Aorta (tissue), 5 donors: ENCODE measurements at regions not wholly inside any gene's neighbourhood (a gene's known extent, or its start where the extent isn't known, plus 50 kb on each side); places are given as distances from the start of the nearest gene placed in this dataset.
"Not testable (repeated sequence)": the region's sequence is repeated elsewhere in the genome, so short reads cannot be mapped to it uniquely, and the experiment has no call there.

Experiments used
- ATAC-seq: fragments of 200-7000 bp; cut with Tn5 transposase; one replicate; pipeline ENCODE4 v1.9.1; 2022; ENCODE audit warnings: moderate library complexity; ENCODE audit not compliant: low FRiP score
- DNase-seq, 2 donors: peaks; one replicate each; pipeline ENCODE4 v3.0.0-alpha.2; 2020
- H3K27ac ChIP-seq, 2 donors: one replicate each; pipeline ENCODE4 v1.5.1; 2013; ENCODE audit warnings: low read length in 2 of 2, mild to moderate bottlenecking in 2 of 2, moderate library complexity in 2 of 2, control low read depth in 1 of 2, inconsistent platforms in 1 of 2, low read depth in 1 of 2
- H3K27me3 ChIP-seq, 2 donors: one replicate each; pipeline ENCODE4 v1.6.1; 2013; ENCODE audit warnings: control low read depth in 1 of 2, low read length in 1 of 2, mild to moderate bottlenecking in 1 of 2, moderate library complexity in 1 of 2; ENCODE audit not compliant: insufficient read depth in 2 of 2, control insufficient read depth in 1 of 2
- H3K36me3 ChIP-seq, 2 donors: one replicate each; pipeline ENCODE4 v1.6.1; 2013; ENCODE audit warnings: control low read depth in 1 of 2, low read length in 1 of 2, mild to moderate bottlenecking in 1 of 2; ENCODE audit not compliant: insufficient read depth in 2 of 2, control insufficient read depth in 1 of 2
- H3K4me1 ChIP-seq, 2 donors: one replicate each; pipeline ENCODE4 v1.6.1; 2013; ENCODE audit warnings: low read length in 2 of 2, control low read depth in 1 of 2, mild to moderate bottlenecking in 1 of 2, moderate library complexity in 1 of 2; ENCODE audit not compliant: insufficient read depth in 2 of 2, control insufficient read depth in 1 of 2
- H3K4me3 ChIP-seq, 2 donors: one replicate each; pipeline ENCODE4 v1.5.1; 2013; ENCODE audit warnings: low read length in 2 of 2, control low read depth in 1 of 2, mild to moderate bottlenecking in 1 of 2
- H3K9me3 ChIP-seq: one replicate; pipeline ENCODE4 v1.6.1; 2013; ENCODE audit warnings: mild to moderate bottlenecking, low read length; ENCODE audit not compliant: control insufficient read depth
- WGBS, 2 donors: extraction: QIAGEN DNeasy Blood & Tissue Kit; methylation state at CpG; one replicate each; pipeline ENCODE4 v1.1.7; 2013; 5-methylcytosine and 5-hydroxymethylcytosine counted together
- intact Hi-C, 2 donors: fragments of 100-400 bp; cut with DNase I; formaldehyde crosslinking; loops; one replicate each; pipeline versions ENCODE4 v1.14.2 to v1.15.0; 2022
- donor health status: healthy with polysubstance abuse.
- donor health status: Bipolar disorder and iron deficiency.
- donor health status: DM: no; HTN: no; CAD: no.
- donor health status: DM: no; HTN: no; CAD: no.
- donor health status: DM: yes; HTN: yes; CAD: no.

GRCh38 chr2:111380733-111381439, 260.2 kb downstream of the BCL2L11 start:
- H3K27ac ChIP-seq, H3K4me3 ChIP-seq, H3K4me1 ChIP-seq, H3K9me3 ChIP-seq, H3K36me3 ChIP-seq, H3K27me3 ChIP-seq, DNase-seq, intact Hi-C loops, ATAC-seq: not testable (repeated sequence)
- WGBS, 2 donors, result 91 to 97% methylated on average over 4 of the region's 5 CpGs

DNA sequence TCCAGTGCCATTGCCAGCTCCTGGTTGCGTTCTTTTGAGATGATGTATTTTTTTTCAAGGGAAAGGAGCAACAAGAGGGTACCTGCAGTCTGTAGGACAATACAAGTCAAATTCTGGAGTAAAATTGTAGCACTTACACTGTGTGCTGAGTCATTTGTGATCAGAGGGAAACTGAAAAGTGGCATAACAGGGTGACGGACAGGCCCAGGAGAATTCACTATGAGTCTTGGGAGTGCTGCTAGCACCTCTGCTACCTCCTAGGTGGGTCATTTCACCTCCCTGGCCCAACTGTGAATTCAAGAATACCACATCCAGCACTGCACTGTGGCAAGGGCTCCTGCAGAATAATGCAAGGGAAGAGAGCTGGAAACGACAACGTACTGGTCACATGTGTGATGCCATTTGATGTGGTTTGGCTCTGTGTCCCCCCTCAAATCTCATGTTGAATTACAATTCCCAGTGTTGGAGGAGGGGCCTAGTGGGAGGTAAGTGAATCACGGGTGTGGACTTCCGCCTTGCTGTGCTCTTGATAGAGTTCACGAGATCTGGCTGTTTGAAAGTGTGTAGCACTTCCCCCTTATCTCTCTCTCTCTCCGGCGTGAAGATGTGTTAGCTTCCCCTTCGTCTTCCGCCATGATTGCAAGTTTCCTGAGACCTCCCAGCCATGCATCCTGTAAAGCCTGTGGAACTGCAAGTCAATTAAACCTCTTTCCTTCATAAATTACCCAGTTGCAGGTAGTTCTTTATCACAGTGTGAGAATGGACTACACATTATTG, 261.0 kb downstream of the BCL2L11 start:
- WGBS, 2 donors, result 97% methylated on average over 9 of the region's 11 CpGs
- H3K4me1 ChIP-seq, H3K27ac ChIP-seq, H3K36me3 ChIP-seq, intact Hi-C loops, H3K4me3 ChIP-seq, H3K9me3 ChIP-seq, H3K27me3 ChIP-seq, DNase-seq, ATAC-seq: not testable (repeated sequence)

DNA sequence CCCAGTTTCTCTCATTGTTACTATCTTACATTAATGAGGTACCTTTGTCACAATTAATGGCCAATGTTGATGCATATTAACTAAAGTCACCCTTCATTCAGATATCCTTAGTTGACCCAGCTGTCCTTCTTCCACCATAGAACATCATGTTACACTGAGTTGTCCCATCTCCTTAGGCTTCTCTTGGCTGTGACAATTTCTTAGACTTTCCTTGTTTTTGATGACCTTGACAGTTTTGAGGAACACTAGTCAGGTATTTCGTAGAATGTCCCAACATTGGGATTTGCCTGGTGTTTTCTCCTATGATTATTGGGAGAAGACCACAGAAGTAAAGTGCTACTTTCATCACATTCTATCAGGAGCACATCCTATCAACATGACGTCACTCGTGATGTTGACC, 261.8 kb downstream of the BCL2L11 start:
- intact Hi-C loops, H3K36me3 ChIP-seq, H3K4me1 ChIP-seq, ATAC-seq, H3K4me3 ChIP-seq, H3K9me3 ChIP-seq, H3K27ac ChIP-seq, H3K27me3 ChIP-seq, DNase-seq: not testable (repeated sequence)
- WGBS, 2 donors, result 99 to 100% methylated on average over 2 of the region's 3 CpGs

DNA sequence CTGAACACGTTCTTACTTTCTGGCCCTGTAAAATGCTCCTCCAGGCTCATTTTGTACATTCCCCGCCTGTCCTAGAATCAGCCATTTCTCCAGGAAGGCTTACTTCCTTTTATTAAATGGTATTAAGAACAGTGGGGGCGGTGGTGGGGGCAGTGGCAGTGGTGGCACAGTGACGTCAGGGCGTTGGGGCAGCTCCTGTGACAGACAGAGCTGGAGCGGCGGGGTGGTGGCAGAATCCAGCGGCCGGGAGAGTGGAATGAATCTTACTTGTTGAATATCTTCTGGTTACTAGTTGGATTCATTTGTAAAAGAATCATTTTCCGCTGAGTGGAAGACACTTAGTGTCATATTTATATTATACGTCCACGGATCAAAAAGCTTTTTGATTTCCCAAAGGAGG, 262.6 kb downstream of the BCL2L11 start:
- H3K36me3 ChIP-seq, H3K27ac ChIP-seq, H3K27me3 ChIP-seq, ATAC-seq, intact Hi-C loops, H3K9me3 ChIP-seq, H3K4me1 ChIP-seq, H3K4me3 ChIP-seq: not testable (repeated sequence)
- peak in 1 of 2 donors; percentile 59 for DNase-seq
- 98% methylated on average over 10 of the region's 12 CpGs for WGBS, 2 donors

GRCh38 chr2:111385226-111385957, 264.7 kb downstream of the BCL2L11 start:
- ATAC-seq, H3K4me1 ChIP-seq, H3K27me3 ChIP-seq, DNase-seq, H3K4me3 ChIP-seq, H3K27ac ChIP-seq, H3K36me3 ChIP-seq, H3K9me3 ChIP-seq, intact Hi-C loops: not testable (repeated sequence)
- WGBS, 2 donors, result 94 to 97% methylated on average over 5 to 6 of the region's 8 CpGs

DNA sequence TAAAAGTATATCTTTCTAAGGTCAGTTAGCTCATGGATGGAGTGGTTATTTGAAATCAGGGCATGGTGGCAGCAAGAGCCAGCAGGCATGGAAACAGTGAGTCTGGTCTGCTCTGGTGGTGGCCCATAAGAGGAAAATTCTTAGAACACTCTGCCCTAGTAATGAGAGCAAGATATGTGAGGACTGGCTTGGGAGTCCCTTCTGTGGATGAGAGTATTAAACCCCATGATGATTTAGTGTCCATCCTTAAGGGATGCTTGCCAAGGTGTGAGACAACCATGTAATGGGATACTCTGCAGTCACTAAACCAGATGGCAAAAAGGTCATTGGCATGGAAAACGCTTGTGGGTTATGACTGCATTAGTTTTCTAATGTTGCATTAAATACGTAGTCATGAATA, 269.9 kb downstream of the BCL2L11 start:
- intact Hi-C loops, H3K4me3 ChIP-seq, H3K27me3 ChIP-seq, H3K27ac ChIP-seq, ATAC-seq, H3K9me3 ChIP-seq, H3K36me3 ChIP-seq, DNase-seq, H3K4me1 ChIP-seq: not testable (repeated sequence)
- WGBS, 2 donors, result 92 to 100% methylated on average over 1 of the region's 2 CpGs

GRCh38 chr2:111395350-111396128, 274.8 kb downstream of the BCL2L11 start:
- DNase-seq, result peak in 1 of 2 donors; percentile 68
- ATAC-seq, result peak; percentile 56
- WGBS, 2 donors, result 43 to 50% methylated on average over 6 of the region's 10 CpGs
- intact Hi-C loops, H3K4me3 ChIP-seq, H3K4me1 ChIP-seq, H3K27ac ChIP-seq, H3K27me3 ChIP-seq, H3K36me3 ChIP-seq, H3K9me3 ChIP-seq: not testable (repeated sequence)

GRCh38 chr2:111400598-111401253, 280.0 kb downstream of the BCL2L11 start:
- ATAC-seq, H3K4me3 ChIP-seq, H3K9me3 ChIP-seq, DNase-seq, H3K27ac ChIP-seq, H3K27me3 ChIP-seq, intact Hi-C loops, H3K4me1 ChIP-seq, H3K36me3 ChIP-seq: not testable (repeated sequence)
- WGBS, 2 donors, result 49 to 54% methylated on average over 3 of the region's 3 CpGs
